Muscle of back (tissue), 3 donors: ENCODE measurements at regions not wholly inside any gene's neighbourhood (a gene's known extent, or its start where the extent isn't known, plus 50 kb on each side); places are given as distances from the start of the nearest gene placed in this dataset.

ENCODE experiments used
- DNase-seq, 3 donors: peaks; one replicate each; pipeline versions ENCODE4 v3.0.0 to v3.0.0-alpha.2; 2013

DNA sequence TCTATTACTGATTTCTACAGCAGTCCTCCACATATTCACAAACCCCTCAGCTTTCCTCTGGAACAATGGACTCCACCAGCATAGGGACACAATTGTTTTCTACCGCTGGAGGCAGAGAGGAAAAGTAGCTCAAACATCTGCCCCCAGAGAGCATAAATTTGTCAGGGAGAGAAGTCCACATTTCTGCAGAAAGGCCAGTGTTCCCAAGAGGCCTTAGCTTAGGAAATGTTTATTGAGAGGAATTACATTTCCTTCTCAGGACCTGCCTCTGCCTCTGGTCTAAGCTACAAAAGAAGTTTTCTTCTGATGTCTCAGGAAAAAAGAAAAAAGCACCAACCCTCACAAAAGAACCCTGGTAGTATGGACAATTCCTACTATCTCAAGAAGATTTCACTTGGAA, 217.8 kb upstream of the BMP4 start:
- DNase-seq: peak in 1 of 3 donors; percentile 29

GRCh38 chr14:54175298-54175942, 218.8 kb upstream of the BMP4 start:
- DNase-seq: peak; percentile 62 to 84 (median 79)

DNA sequence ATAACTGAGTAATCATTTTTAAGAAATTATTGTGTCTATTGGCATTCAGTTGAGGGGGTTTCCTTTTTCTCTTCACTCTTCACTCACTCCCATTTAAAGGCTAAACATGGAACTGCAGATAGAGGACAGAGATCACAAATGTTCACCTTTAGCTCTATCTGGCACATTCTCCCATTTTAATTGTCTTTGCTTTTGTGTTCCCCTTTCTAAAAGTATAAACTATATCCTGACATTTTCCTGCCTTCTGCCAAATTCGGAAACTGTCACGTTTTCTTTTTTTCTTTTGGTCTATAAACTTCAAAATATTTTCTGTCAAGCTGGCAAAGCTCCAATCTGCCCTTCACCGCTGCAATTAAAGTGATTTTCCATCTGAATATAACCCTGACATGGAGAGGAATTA, 219.8 kb upstream of the CDKN3 start:
- DNase-seq: no peak

GRCh38 chr14:54177641-54178621, 218.9 kb upstream of the CDKN3 start:
- DNase-seq: no peak

DNA sequence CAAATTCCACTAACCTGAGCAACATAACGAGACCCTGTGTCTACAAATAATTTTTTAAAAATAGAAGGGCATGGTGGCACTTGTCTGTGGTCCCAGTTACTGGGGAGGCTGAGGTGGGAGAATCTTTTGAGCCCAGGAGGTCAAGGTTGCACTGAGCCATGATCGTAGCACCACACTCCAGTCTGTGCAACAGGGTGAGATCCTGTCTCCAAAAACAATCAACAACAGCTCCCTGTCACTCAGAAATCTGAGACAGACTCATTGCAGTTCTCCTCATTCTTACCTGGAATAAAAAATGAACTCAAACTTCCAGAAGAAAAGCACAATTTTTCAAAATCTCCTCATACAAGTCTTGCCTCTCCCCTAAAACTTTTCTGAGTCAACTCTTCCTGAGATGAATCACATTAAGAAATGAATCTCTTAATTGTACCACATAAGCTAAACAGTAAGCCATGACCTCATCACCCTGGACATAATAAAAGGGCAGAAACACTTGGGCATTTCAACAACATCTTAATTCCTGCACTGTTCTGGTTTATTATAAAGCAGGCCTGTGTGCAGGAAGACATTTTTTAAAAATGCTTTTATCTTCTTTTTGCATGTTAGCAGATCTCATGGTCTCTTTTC, 214.3 kb upstream of the CDKN3 start:
- no peak for DNase-seq

GRCh38 chr14:54186821-54187763, 209.7 kb upstream of the CDKN3 start:
- no peak for DNase-seq

DNA sequence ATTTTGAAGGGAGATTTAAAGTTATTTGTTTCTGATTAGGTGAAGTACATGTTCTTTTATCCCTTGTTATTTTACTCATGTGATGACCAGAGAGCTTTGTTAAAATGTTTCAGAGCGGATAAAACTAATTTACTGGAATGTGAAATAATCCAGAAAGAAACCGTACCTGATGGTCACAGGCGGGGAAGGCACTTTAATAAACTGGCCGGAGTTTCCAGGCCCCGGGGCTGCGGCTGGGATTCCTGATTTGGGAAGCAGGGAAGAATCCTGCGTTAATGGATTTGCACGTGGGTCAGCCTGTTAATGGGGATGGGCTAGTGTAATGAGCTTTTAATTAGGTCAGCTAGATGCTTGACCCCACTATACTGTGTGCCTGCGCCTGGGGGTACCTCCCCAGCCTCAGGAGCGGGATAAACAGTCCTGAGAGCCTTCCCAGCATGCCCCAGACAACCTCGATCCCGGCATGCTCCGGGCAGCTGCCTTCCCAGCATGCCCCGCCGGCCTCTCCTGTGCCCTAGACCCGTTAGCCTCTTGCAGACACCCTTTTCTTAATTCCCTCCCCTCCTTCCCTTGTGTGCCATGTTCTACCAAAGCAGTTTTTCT, 208.6 kb upstream of the CDKN3 start:
- no peak for DNase-seq

DNA sequence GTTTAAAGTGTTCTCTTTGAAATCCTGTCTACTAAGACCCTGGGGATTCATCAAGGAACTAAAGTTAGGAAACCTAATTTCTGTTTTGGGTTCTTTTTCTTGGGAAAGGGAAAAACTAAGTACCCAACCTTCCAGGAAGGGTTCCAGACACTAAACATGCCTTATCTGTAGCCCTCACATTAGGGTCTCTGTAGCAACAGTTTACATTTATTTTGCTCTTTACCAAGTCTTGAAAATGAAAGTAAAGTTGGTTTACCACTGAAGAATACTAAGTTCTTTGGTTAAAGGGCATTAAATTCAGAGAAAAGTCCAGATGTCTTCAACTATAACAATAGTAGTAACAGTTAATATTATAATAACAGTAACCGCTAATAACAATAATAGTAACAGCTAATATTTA, 207.5 kb upstream of the CDKN3 start:
- DNase-seq: no peak

DNA sequence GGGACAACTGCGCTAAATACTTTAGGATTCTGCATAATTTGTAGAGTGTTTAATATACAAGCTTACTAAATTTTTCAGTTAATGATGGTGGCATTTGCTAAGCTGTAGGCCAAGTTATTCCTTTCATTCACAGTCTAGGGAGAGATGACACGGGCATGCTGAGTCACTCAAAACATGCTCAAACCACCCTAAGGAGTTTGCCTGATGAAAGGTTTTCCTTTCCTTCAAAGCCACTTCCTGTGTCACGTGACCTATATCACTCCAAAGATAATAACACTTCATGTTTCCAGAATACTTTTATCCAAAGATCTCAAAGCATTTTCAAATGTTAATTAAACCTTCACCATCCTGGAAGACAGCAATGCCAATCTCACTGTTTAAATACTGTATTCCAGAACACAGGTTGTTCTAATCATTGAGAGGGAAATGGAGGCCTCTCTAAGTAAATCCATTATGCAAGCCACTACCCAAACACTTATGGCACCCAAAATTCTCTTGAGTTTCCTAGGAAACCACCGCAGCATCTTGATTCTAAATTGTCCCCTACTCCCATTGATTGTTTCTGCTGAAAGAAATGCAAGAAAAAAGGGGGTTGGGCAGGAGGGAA, 207.0 kb upstream of the CDKN3 start:
- peak in 1 of 3 donors; percentile 56 for DNase-seq

GRCh38 chr14:54191846-54192245, 205.0 kb upstream of the CDKN3 start:
- no peak for DNase-seq

DNA sequence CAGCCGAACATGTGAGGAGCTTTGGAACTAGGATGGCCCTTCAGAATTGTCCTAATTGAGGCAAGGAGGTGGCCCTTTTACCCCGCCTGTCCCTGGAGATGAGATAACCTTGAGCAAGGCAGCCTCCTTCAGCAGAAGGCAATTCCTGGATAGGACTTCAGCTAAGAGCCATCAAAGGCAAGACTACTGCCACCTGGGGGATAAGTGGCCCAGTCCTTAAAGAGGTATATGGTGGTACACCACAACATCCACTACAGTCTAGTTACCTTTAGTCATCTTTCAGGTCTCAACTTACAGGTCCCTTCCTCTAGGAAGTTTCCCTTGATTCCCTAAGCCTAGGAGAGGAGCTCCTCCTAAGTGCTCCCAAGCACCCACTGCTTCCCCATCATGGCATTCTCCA, 204.2 kb upstream of the CDKN3 start:
- no peak for DNase-seq

DNA sequence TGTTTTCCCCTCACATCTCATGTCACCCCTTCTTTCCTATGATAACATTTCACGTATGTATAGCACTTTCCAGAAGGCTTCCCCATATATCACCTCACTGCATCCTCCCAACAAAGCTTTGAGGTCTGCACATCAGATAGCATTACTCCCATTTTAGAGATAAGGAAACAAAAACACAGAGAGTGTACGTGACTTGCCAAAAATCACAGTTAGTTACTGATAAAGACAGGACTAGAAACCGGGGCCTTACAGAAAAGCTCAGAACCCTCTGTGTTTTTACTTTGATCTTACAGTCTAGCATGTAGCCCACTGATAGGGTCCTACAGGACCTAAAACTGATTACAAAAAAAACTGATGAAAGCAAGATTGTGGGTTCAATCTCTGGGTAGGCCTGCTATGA, 202.9 kb upstream of the CDKN3 start:
- no peak for DNase-seq

DNA sequence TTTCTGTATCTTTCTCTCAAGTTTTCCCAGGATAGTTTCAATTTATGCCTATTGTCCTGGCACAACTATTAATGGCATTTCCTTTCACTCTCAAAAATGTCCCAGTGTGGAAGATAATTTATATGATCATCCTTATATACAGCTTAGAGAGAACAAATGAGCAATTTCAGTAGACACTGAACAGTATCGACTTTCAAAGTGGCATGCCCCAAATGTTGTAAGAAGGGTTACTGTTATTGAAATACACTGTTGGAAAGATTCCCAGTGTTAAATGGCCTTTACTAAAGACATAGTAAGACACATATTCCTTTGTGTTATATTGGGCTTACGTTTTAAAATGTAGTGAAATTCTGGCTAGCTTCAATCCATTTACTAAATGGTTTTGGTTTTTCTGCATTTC, 202.3 kb upstream of the CDKN3 start:
- DNase-seq: no peak

DNA sequence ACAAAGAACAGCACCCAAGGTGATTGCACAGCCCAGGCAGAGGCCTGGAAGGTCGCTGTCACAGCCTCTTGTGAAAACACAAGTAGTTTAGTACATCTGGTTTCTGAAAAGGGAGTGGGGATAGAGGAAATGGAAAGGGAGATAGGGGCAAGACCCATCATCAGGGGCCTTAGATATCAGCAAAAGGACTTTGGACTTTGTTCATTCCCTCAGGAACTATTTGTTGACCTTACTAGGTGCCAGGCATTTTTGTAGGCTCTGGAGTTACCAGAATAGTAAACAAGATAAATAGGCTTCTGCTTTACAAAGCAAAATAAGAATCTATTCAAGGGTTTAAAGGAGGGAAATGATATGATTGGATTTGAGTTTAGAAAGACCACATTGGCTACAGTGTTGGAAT, 199.4 kb upstream of the CDKN3 start:
- no peak for DNase-seq

- DNase-seq: peak in 1 of 3 donors; percentile 56
These were observed 196.1 kb upstream of the CDKN3 start for GRCh38 chr14:54200726-54201125.

- no peak for DNase-seq
These were observed 194.5 kb upstream of the CDKN3 start for GRCh38 chr14:54202288-54202687.

DNA sequence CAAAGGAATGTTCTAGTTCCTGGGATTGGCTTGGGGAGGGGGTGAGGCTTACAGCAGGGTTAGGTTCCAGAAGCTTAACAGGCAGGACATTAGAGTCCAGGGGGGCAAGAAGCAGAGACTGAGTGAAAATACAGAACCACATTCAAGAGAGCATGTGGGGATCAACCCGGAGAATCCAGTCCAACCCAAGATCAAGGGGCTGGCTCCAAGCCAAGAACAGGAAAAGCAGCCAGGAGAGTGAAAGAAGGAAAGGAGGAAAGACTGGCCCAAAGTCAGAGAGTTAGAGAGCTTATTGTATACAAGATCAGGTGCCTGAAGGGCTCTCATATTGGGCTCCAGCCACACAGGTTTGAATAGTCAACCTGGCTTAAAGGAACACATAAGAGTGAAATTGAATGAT, 190.3 kb upstream of the CDKN3 start:
- DNase-seq: no peak

GRCh38 chr14:54207075-54207474, 189.7 kb upstream of the CDKN3 start:
- no peak for DNase-seq

DNA sequence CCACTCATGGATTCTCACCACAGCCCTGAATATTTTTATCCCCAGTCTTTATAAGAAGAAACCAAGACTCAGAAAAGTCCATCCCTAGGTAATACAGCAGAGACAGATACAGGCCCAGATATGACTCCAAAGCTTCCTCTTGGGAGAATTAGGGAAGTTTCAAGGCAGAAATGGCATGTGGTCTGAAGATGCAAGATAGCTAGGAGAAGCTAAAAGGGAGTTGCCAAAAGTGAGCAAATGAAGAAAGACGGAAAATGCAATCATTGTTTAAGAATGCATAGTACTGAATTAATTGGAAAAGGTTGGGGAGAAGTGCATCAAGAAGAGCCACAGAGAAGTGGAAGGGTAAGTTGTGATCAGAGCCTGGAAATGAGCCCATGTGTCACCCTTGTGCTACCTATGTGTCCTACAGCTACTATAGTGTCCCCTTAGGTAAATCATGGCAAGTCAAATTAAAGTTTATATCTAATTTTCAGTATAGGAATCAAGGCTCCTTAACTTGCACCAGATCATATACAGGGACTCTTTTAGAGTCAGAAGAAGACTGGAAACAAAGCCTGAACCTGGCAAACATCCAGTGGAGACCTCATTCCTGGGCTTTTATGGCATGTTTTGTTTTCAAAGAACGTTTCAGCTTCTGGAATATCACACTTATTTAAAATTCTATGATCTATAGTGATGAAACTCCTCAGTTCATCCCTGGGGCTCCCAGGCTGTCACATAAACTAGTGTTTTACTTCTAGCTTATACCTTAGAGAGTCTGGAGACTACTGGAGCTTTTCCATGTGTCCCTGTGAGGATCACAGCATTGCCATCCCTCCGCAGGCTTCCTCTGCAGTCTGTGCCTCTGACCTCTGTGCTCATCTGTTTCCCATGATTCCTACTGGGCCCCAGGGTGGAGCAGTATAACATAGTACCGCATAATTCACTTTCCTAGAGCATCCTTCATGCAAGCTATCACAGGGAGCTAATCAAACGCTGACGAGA, 189.0 kb upstream of the CDKN3 start:
- DNase-seq: peak in 1 of 3 donors; percentile 41
